HG03139 (cell line): ENCODE measurements at regions not wholly inside any gene's neighbourhood (a gene's known extent, or its start where the extent isn't known, plus 50 kb on each side); places are given as distances from the start of the nearest gene placed in this dataset.

Source experiments
- ATAC-seq: cut with Tn5 transposase; IDR thresholded peaks from one replicate; pipeline ENCODE4 v1.9.1; 2021; ENCODE audit not compliant: unreplicated experiment

DNA sequence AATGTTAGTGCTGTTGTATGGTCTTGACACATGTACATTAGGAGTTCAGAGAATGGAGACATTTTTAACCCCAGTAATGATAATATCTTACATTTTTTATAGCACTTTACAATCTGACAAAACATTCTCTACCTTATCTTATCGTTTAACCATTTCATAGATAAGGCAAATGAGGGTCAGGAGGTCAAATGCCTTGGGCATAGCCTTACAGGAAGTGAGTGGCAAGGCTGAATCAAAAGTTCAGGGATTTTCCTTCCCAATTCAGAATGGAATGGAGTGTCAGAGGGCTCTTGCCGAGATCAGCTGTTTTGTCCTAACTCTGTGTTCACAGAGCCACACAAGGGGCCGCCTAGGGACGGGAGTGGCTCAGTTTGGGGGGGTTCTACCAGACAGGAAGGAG is 57.6 kb upstream of the AK4 start:
- ATAC-seq: no peak

- no peak for ATAC-seq
These were observed 55.3 kb upstream of the AK4 start for GRCh38 chr1:65092691-65093090.

- ATAC-seq: no peak
These were observed 50.9 kb upstream of the AK4 start for GRCh38 chr1:65097076-65097475.
